Erythroblast (primary cell): ENCODE measurements at regions not wholly inside any gene's neighbourhood (a gene's known extent, or its start where the extent isn't known, plus 50 kb on each side); places are given as distances from the start of the nearest gene placed in this dataset.

Source experiments
- GATA1 ChIP-seq: IDR thresholded peaks from 2 replicates; pipeline ENCODE4 v1.6.1; 2011; ENCODE audit warnings: low read depth, mild to moderate bottlenecking, control low read depth, low read length, moderate library complexity
- POLR2A ChIP-seq: IDR thresholded peaks from 2 replicates; pipeline ENCODE4 v1.6.1; 2011; ENCODE audit warnings: mild to moderate bottlenecking, low read length

DNA sequence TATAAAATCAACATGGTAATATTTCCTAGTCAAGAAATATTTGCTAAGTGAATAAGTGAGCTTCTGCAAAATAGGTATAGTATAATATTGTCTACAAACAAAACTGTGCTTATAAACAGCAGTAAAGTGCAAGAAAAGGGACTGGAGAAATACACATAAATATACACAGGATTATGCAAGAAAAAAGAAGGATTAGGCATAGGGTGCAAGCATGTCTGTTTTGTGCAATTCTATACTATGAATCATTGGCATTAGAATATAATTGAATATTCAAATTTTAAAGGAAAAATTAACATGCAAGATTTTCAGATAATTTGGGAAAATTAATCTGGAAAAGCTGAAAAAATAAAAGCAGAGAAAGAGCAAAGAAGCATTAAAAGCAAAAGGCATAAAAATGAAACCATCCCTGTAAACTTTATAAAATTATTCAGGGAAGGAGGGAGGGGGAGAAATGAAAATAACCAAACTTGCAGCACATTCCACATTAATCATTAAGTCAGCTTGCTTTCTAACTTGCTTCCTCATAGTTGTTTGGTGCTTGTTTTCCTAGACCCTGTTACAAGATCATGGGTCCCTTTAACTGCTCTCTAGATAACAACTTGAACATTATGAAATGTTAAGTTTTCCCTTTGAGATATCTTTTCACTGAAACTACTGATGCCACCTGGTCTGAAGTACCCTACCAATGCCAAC lies 147.4 kb upstream of the STAC start:
- TF ChIP-seq POLR2A: no peak
- TF ChIP-seq GATA1: no peak
